ENCODE measurements at regions not wholly inside any gene's neighbourhood (a gene's known extent, or its start where the extent isn't known, plus 50 kb on each side); places are given as distances from the start of the nearest gene placed in this dataset.

DNA sequence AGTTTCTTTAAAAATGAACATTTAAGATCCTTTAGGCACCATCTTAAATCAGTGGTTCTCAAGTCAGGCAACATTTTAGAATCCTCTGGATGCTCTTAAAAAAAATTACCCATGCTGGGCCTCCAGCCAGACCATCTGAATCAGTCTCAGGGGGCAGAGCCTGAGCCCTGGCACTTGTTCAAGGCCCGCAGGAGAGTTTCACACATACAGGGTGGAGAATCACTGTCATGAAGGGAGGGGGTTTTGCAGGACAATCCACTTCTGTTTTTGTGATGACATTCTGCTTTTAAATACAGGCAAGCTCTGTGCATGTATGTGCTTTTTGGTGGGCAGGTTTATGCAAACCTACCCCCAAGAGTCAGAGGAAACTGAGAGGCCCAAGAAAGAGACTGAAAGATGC, 268.6 kb downstream of the SEC23IP start:
- ATAC-seq (no peak), DNase-seq (ENCODE audit: low read depth, low spot score) (no peak)
- intact Hi-C loops (cut with micrococcal nuclease; ENCODE audit: unreplicated experiment) (no loop called here), in situ Hi-C loops (cut with HindIII; ENCODE audit: low pct_unique_long_range_greater_than_20kb, low sequenced_read_pairs) (no loop called here)
- BruUV-seq (replicated peaks): no TSS peak
- Histone ChIP-seq H3K36me3 (ENCODE audit: control insufficient read depth, insufficient read depth, low read length) (no peaks in the 10 kb centered on the region), H3K27me3 (ENCODE audit: control insufficient read depth, insufficient read depth, low read length) (no peaks in the 10 kb centered on the region), H3K4me1 (ENCODE audit: control insufficient read depth, insufficient read depth, low read length) (no peaks in the 10 kb centered on the region), H3K4me3 (ENCODE audit: low read depth in 2 of 2, low read length in 2 of 2) (no peak overlapping the region), H3K9me3 (ENCODE audit: control insufficient read depth, insufficient read depth, low read depth, low read length) (no peaks in the 10 kb centered on the region), H3K27ac (ENCODE audit: low read length) (no peak overlapping the region)
- ChIA-PET POLR2A (no interaction called here), CTCF (no interaction called here)
- TF ChIP-seq SIN3A (IDR thresholded peaks at IDR 0.05; ENCODE audit: borderline replicate concordance, insufficient read depth, low read depth, low read length) (no peak), TCF7L2 (IDR thresholded peaks at IDR 0.05; ENCODE audit: low read depth, low read length) (no peak), POLR2AphosphoS5 (IDR thresholded peaks at IDR 0.05; ENCODE audit: low read depth, low read length) (no peak), REST (IDR thresholded peaks at IDR 0.05; ENCODE audit: insufficient read depth in 1 of 2, low read depth in 2 of 2, low read length in 1 of 2) (no peak)
- TF ChIP-seq, protein P1, sequence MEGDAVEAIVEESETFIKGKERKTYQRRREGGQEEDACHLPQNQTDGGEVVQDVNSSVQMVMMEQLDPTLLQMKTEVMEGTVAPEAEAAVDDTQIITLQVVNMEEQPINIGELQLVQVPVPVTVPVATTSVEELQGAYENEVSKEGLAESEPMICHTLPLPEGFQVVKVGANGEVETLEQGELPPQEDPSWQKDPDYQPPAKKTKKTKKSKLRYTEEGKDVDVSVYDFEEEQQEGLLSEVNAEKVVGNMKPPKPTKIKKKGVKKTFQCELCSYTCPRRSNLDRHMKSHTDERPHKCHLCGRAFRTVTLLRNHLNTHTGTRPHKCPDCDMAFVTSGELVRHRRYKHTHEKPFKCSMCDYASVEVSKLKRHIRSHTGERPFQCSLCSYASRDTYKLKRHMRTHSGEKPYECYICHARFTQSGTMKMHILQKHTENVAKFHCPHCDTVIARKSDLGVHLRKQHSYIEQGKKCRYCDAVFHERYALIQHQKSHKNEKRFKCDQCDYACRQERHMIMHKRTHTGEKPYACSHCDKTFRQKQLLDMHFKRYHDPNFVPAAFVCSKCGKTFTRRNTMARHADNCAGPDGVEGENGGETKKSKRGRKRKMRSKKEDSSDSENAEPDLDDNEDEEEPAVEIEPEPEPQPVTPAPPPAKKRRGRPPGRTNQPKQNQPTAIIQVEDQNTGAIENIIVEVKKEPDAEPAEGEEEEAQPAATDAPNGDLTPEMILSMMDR (IDR thresholded peaks at IDR 0.05): no peak

- Histone ChIP-seq H3K36me3 (ENCODE audit: control insufficient read depth, insufficient read depth, low read length) (no peaks in the 10 kb centered on the region), H3K27ac (ENCODE audit: low read length) (no peak overlapping the region), H3K9me3 (ENCODE audit: control insufficient read depth, insufficient read depth, low read depth, low read length) (no peaks in the 10 kb centered on the region), H3K4me3 (ENCODE audit: low read depth in 2 of 2, low read length in 2 of 2) (no peak overlapping the region), H3K4me1 (ENCODE audit: control insufficient read depth, insufficient read depth, low read length) (no peaks in the 10 kb centered on the region), H3K27me3 (ENCODE audit: control insufficient read depth, insufficient read depth, low read length) (no peaks in the 10 kb centered on the region)
- ChIA-PET CTCF (interaction anchor here (0.5 kb wide), 2 partner anchors 54 to 663 kb away, joined by 3 to 6 read pairs; no protein-coding TSS in a partner anchor), POLR2A (no interaction called here)
- intact Hi-C loops (cut with micrococcal nuclease; ENCODE audit: unreplicated experiment) (no loop called here), in situ Hi-C loops (cut with HindIII; ENCODE audit: low pct_unique_long_range_greater_than_20kb, low sequenced_read_pairs) (no loop called here)
- no TSS peak for BruUV-seq (replicated peaks)
- no peak for TF ChIP-seq POLR2AphosphoS5 (IDR thresholded peaks at IDR 0.05; ENCODE audit: low read depth, low read length)
- no peak for TF ChIP-seq SIN3A (IDR thresholded peaks at IDR 0.05; ENCODE audit: borderline replicate concordance, insufficient read depth, low read depth, low read length)
- DNase-seq (ENCODE audit: low read depth, low spot score): no peak
- no peak for ATAC-seq
Observed at GRCh38 chr10:120162471-120162870, 269.9 kb downstream of the SEC23IP start.

- intact Hi-C loops (cut with micrococcal nuclease; ENCODE audit: unreplicated experiment): no loop called here
- no TSS peak for BruUV-seq (replicated peaks)
- no peaks in the 10 kb centered on the region for H3K27me3 ChIP-seq (ENCODE audit: control insufficient read depth, insufficient read depth, low read length)
- no peak for TF ChIP-seq TCF7L2 (IDR thresholded peaks at IDR 0.05; ENCODE audit: low read depth, low read length)
- no peak for TF ChIP-seq REST (IDR thresholded peaks at IDR 0.05; ENCODE audit: insufficient read depth in 1 of 2, low read depth in 2 of 2, low read length in 1 of 2)
- TF ChIP-seq, protein P1 (IDR thresholded peaks at IDR 0.05): no peak
- TF ChIP-seq SIN3A (IDR thresholded peaks at IDR 0.05; ENCODE audit: borderline replicate concordance, insufficient read depth, low read depth, low read length): no peak
- TF ChIP-seq POLR2AphosphoS5 (IDR thresholded peaks at IDR 0.05; ENCODE audit: low read depth, low read length): no peak
- ChIA-PET POLR2A (no interaction called here), CTCF (no interaction called here)
- no peaks in the 10 kb centered on the region for H3K36me3 ChIP-seq (ENCODE audit: control insufficient read depth, insufficient read depth, low read length)
- in situ Hi-C loops (cut with HindIII; ENCODE audit: low pct_unique_long_range_greater_than_20kb, low sequenced_read_pairs): no loop called here
- no peak overlapping the region for H3K27ac ChIP-seq (ENCODE audit: low read length)
- H3K4me3 ChIP-seq (ENCODE audit: low read depth in 2 of 2, low read length in 2 of 2): no peak overlapping the region
- H3K4me1 ChIP-seq (ENCODE audit: control insufficient read depth, insufficient read depth, low read length): no peaks in the 10 kb centered on the region
- H3K9me3 ChIP-seq (ENCODE audit: control insufficient read depth, insufficient read depth, low read depth, low read length): no peaks in the 10 kb centered on the region
- ATAC-seq (no peak), DNase-seq (ENCODE audit: low read depth, low spot score) (no peak)
Observed at GRCh38 chr10:120172356-120172755, 279.8 kb downstream of the SEC23IP start.
